Urinary bladder (tissue), 3 donors: ENCODE measurements at regions not wholly inside any gene's neighbourhood (a gene's known extent, or its start where the extent isn't known, plus 50 kb on each side); places are given as distances from the start of the nearest gene placed in this dataset.
"Not testable (repeated sequence)": the region's sequence is repeated elsewhere in the genome, so short reads cannot be mapped to it uniquely, and the experiment has no call there.

ENCODE experiments used
- DNase-seq: peaks from one replicate; pipeline ENCODE4 v3.0.0-alpha.2; 2015; ENCODE audit errors: extremely low spot score
- H3K27ac ChIP-seq: one replicate; pipeline ENCODE4 v1.5.1; 2013; ENCODE audit warnings: low read depth, mild to moderate bottlenecking, moderate library complexity
- H3K36me3 ChIP-seq: one replicate; pipeline ENCODE4 v1.6.1; 2013; ENCODE audit warnings: mild to moderate bottlenecking, moderate library complexity; ENCODE audit not compliant: insufficient read depth
- H3K4me1 ChIP-seq: one replicate; pipeline ENCODE4 v1.6.1; 2013; ENCODE audit warnings: mild to moderate bottlenecking, moderate library complexity; ENCODE audit not compliant: insufficient read depth
- H3K4me3 ChIP-seq: one replicate; pipeline ENCODE4 v1.5.1; 2013; ENCODE audit warnings: low read depth, low read length
- WGBS: extraction: QIAGEN DNeasy Blood & Tissue Kit; methylation state at CpG from one replicate; pipeline ENCODE4 v1.1.7; 2013; 5-methylcytosine and 5-hydroxymethylcytosine counted together
- donor health status: healthy with polysubstance abuse.
- donor health status: healthy.

DNA sequence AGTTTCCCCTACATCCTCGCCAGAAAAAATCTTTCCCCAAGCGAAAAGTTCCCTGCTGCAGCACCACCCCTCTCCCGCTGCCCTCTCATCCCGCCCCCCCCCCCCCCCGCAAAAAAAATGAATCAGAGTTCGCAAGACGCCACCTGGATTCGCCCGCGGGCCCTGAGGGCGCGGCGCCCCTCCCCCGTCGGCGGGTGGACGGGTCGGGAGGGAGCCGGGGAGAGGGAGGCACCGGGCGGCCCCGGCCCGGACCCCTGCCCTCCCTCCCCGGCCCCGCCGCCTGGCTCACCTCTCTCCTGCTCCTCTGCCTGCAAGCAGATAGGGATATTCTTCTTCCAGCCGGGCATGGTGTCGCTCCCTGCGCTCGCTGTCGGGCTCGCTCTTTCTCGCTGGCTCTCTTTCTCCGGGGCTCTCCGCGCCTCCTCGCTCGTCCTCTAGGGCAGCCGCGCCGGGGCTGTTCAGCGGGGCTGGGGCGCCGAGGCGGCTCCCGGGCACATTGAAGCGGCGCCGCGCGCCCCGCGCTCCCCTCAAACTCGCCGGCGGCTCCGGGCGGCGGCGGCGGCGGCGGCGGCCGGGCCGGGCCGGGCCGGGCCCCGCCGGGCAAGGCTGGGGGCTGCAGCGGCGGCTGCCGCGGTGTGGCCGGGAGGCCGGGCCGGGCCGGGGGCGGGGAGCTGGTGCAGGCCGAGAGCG lies 200.3 kb upstream of the CAND1 start:
- H3K4me3 ChIP-seq = peak overlapping the region; percentile 89
- under 1% methylated on average over 81 of the region's 81 CpGs for WGBS
- H3K27ac ChIP-seq = peak overlapping the region; percentile 74
- DNase-seq = no peak
- no peaks in the 10 kb centered on the region for H3K36me3 ChIP-seq
- no peaks in the 10 kb centered on the region for H3K4me1 ChIP-seq

- 2% methylated on average over 68 of the region's 68 CpGs for WGBS
- Histone ChIP-seq H3K36me3 (no peaks in the 10 kb centered on the region), H3K4me1 (no peaks in the 10 kb centered on the region), H3K27ac (peak overlapping the region; percentile 56), H3K4me3 (peak overlapping the region; percentile 89)
- no peak for DNase-seq
These were observed 199.5 kb upstream of the CAND1 start for GRCh38 chr12:67069451-67070306.

- DNase-seq = no peak
- Histone ChIP-seq H3K27ac (no peak overlapping the region), H3K36me3 (no peaks in the 10 kb centered on the region), H3K4me1 (no peaks in the 10 kb centered on the region), H3K4me3 (no peak overlapping the region)
- WGBS = 76% methylated on average over 6 of the region's 6 CpGs
These were observed 198.9 kb upstream of the CAND1 start for GRCh38 chr12:67070307-67070600.

- Histone ChIP-seq H3K4me1 (no peaks in the 10 kb centered on the region), H3K27ac (no peak overlapping the region), H3K36me3 (no peaks in the 10 kb centered on the region), H3K4me3 (no peak overlapping the region)
- WGBS = 93% methylated on average over 4 of the region's 4 CpGs
- DNase-seq = no peak
These were observed 198.6 kb upstream of the CAND1 start for GRCh38 chr12:67070604-67071003.

GRCh38 chr12:67072281-67072680 lies 196.9 kb upstream of the CAND1 start:
- 86% methylated on average over 4 of the region's 4 CpGs for WGBS
- H3K4me3 ChIP-seq, H3K27ac ChIP-seq, DNase-seq, H3K36me3 ChIP-seq, H3K4me1 ChIP-seq: not testable (repeated sequence)

DNA sequence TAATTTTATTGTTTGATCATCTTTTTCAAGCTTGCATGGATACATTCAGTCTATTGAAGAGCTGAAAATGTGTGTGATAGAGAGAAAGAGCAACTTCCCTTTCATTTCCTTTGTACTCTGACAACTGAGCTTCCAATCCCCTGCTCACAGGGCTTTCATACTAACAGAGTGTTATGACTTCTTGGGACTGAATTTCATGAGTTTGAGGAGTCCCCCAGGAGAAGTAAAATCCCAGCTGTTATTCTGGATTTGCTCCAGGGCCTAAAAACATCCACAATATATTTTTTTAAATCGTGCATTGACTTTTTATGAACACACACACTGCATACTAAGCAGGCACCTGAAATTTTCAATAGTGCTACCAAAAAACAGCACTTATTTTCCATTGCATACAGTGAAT lies 195.8 kb upstream of the CAND1 start:
- no peak overlapping the region for H3K4me3 ChIP-seq
- no peaks in the 10 kb centered on the region for H3K4me1 ChIP-seq
- no peak for DNase-seq
- no peaks in the 10 kb centered on the region for H3K36me3 ChIP-seq
- WGBS = 37% methylated on average over 1 of the region's 1 CpG
- no peak overlapping the region for H3K27ac ChIP-seq

DNA sequence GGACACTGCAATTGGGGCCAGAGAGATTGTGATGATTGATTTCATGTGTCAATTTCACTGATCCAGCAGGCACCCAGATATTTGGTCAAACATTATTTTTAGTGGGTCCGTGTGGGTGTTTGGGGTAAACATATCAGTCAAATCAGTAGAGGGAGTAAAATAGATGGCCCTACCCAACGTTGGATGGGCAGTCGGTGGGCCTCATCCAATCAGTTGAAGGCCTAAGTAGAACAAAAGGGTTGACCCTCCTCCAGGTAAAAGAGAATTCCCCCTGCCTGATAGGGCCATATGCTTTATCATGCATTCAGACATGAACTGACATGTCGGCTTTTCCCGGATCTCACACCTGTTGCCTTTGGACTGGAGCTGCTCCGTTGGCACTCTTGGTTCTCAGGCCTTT lies 195.1 kb upstream of the CAND1 start:
- no peak for DNase-seq
- H3K4me3 ChIP-seq = no peak overlapping the region
- 88% methylated on average over 6 of the region's 6 CpGs for WGBS
- no peaks in the 10 kb centered on the region for H3K4me1 ChIP-seq
- no peaks in the 10 kb centered on the region for H3K36me3 ChIP-seq
- no peak overlapping the region for H3K27ac ChIP-seq

GRCh38 chr12:67077617-67078016 lies 191.5 kb upstream of the CAND1 start:
- 81% methylated on average over 1 of the region's 1 CpG for WGBS

DNA sequence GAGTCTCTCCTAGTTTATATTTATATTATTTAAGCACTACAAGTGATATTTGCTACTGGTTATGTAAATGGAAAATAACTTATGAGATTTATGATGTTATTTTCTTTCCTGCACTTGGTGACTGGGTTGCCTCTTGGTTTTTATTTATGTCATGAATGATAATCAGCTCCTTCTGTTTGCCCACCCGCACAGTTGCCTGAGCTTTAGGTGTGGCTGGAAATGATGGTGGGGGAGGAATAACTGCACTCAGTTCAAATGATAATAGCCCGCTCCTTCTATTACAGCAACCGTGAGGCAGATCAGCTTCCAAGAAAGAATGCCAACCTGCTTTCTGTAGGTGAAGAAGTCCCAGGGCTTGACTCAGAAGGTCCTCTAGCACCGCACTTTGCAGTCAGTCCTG lies 190.2 kb upstream of the CAND1 start:
- Histone ChIP-seq H3K36me3 (no peaks in the 10 kb centered on the region), H3K4me1 (no peaks in the 10 kb centered on the region), H3K4me3 (no peak overlapping the region), H3K27ac (no peak overlapping the region)
- WGBS = 67% methylated on average over 4 of the region's 4 CpGs
- no peak for DNase-seq

More at GRCh38 chr12:67077617-67078016, 191.5 kb upstream of the CAND1 start:
- H3K4me1 ChIP-seq = no peaks in the 10 kb centered on the region
- no peak overlapping the region for H3K4me3 ChIP-seq
- no peaks in the 10 kb centered on the region for H3K36me3 ChIP-seq
- H3K27ac ChIP-seq = no peak overlapping the region
- DNase-seq = no peak

DNA sequence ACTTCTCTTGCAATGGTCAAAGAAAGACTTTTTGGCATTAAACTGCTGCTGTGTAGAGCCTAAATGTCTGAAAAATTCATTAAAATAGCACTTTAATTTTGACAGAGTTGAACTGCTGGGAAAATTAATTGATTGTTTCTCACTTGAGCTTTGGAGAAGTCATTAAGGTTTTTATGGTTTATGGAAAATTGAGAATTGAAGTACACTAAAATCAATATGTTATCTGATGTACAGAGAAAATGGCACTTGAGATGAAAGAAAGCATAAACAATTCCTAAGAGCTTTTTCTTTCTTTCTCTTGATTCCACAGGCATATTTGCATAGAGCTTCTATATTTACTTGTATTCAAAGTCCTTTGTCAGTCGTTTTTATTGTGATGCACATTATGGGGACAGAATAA lies 188.5 kb upstream of the CAND1 start:
- H3K36me3 ChIP-seq = no peaks in the 10 kb centered on the region
- no peak overlapping the region for H3K27ac ChIP-seq
- no peak overlapping the region for H3K4me3 ChIP-seq
- no peaks in the 10 kb centered on the region for H3K4me1 ChIP-seq
- WGBS = 60% methylated on average over 1 of the region's 1 CpG
- DNase-seq = no peak

- no peak overlapping the region for H3K27ac ChIP-seq
- H3K4me1 ChIP-seq = no peaks in the 10 kb centered on the region
- 47% methylated on average over 1 of the region's 1 CpG for WGBS
- H3K4me3 ChIP-seq = no peak overlapping the region
- H3K36me3 ChIP-seq = no peaks in the 10 kb centered on the region
- no peak for DNase-seq
These were observed 186.9 kb upstream of the CAND1 start for GRCh38 chr12:67082221-67082620.

GRCh38 chr12:67085699-67086098 lies 183.5 kb upstream of the CAND1 start:
- Histone ChIP-seq H3K27ac (no peak overlapping the region), H3K36me3 (no peaks in the 10 kb centered on the region), H3K4me3 (no peak overlapping the region), H3K4me1 (no peaks in the 10 kb centered on the region)
- no peak for DNase-seq
- WGBS = 73% methylated on average over 2 of the region's 2 CpGs

DNA sequence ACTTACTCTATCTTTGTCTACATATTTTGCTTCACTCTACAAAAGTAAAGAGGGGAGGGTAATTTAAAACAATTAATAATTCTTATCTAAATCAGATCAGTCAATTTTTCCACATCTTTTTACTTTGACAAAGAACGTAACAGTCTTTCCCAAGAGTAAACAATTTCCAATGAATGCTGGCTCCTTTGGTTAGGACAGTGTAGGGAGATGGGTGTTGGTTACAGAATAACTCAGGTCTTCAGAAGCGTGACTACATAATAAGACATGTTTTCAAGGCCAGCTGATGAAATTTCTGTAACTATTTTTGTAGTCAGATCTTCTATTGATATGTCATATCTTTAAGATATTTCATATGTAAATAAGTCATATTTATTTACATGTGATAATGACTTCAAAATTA lies 183.0 kb upstream of the CAND1 start:
- Histone ChIP-seq H3K4me1 (no peaks in the 10 kb centered on the region), H3K4me3 (no peak overlapping the region), H3K27ac (no peak overlapping the region), H3K36me3 (no peaks in the 10 kb centered on the region)
- DNase-seq = no peak
- WGBS = 74% methylated on average over 2 of the region's 2 CpGs

- WGBS = 76% methylated on average over 3 of the region's 3 CpGs
These were observed 180.6 kb upstream of the CAND1 start for GRCh38 chr12:67088401-67089118.

More at GRCh38 chr12:67088401-67089118, 180.6 kb upstream of the CAND1 start:
- Histone ChIP-seq H3K4me3 (no peak overlapping the region), H3K36me3 (no peaks in the 10 kb centered on the region), H3K27ac (no peak overlapping the region), H3K4me1 (no peaks in the 10 kb centered on the region)
- no peak for DNase-seq
